Cerebellar nuclear complex (tissue), 1 donor: ENCODE measurements at regions not wholly inside any gene's neighbourhood (a gene's known extent, or its start where the extent isn't known, plus 50 kb on each side); places are given as distances from the start of the nearest gene placed in this dataset.

Experiments
- DNase-seq, 2 experiments: peaks; one replicate each; lab custom pipeline; 2025; lab: John Stamatoyannopoulos, UW

GRCh38 chr19:27647423-27647822 is 1565.5 kb downstream of the UQCRFS1 start:
- no peak for DNase-seq

- DNase-seq, result no peak
These were observed 1577.5 kb downstream of the UQCRFS1 start for GRCh38 chr19:27635401-27635800.

GRCh38 chr19:27618006-27618405 is 1594.9 kb downstream of the UQCRFS1 start:
- no peak for DNase-seq

DNA sequence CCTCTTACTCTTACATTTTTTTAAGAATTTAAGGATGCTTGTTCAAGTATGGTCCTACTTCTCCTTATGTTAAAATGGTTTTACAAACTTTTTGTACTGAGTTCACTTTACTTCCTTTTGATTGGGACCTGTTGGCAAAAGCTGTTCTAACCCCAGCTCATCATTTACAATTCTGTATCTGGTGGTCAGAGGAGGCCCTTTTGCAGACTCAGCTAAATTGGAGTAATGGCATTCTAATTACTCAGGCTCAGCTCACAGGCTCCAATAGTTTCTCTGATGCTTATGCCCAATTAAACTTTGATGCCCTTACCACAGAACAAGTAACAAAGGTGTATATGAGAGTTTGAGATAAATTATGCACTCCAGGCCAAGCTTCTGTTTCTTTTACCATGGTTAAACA is 1632.0 kb downstream of the UQCRFS1 start:
- DNase-seq, result no peak
